Trophoblast cell (in vitro differentiated cells and primary cell): ENCODE measurements at regions not wholly inside any gene's neighbourhood (a gene's known extent, or its start where the extent isn't known, plus 50 kb on each side); places are given as distances from the start of the nearest gene placed in this dataset.

Experiments used
- DNase-seq, 2 donors: peaks; one replicate each; pipeline ENCODE4 v3.0.0-alpha.2; 2016
- H2AFZ ChIP-seq: 2 replicates; pipeline ENCODE4 v1.6.1; 2013; ENCODE audit warnings: low read length, moderate library complexity, mild to moderate bottlenecking; ENCODE audit not compliant: insufficient read depth, poor library complexity
- H2AK5ac ChIP-seq: 2 replicates; pipeline ENCODE4 v1.6.1; 2013; ENCODE audit warnings: mild to moderate bottlenecking, low read length
- H2BK120ac ChIP-seq: 2 replicates; pipeline ENCODE4 v1.6.1; 2013; ENCODE audit warnings: low read length, mild to moderate bottlenecking, moderate library complexity; ENCODE audit not compliant: insufficient read depth, poor library complexity
- H2BK12ac ChIP-seq: 2 replicates; pipeline ENCODE4 v1.6.1; 2013; ENCODE audit warnings: mild to moderate bottlenecking, low read length, moderate library complexity
- H2BK5ac ChIP-seq: 2 replicates; pipeline ENCODE4 v1.6.1; 2013; ENCODE audit warnings: low read length, low read depth, moderate library complexity, mild to moderate bottlenecking; ENCODE audit not compliant: poor library complexity
- H3K14ac ChIP-seq: 2 replicates; pipeline ENCODE4 v1.6.1; 2013; ENCODE audit warnings: mild to moderate bottlenecking, low read length
- H3K18ac ChIP-seq: 2 replicates; pipeline ENCODE4 v1.6.1; 2013; ENCODE audit warnings: mild to moderate bottlenecking, low read length
- H3K23ac ChIP-seq: 2 replicates; pipeline ENCODE4 v1.6.1; 2013; ENCODE audit warnings: low read length
- H3K27ac ChIP-seq: 2 replicates; pipeline ENCODE4 v1.5.1; 2013; ENCODE audit warnings: low read depth, mild to moderate bottlenecking, inconsistent platforms, low read length, moderate library complexity
- H3K27me3 ChIP-seq: 2 replicates; pipeline ENCODE4 v1.6.1; 2013; ENCODE audit warnings: inconsistent platforms, mild to moderate bottlenecking, low read length, moderate library complexity; ENCODE audit not compliant: insufficient read depth
- H3K36me3 ChIP-seq, 2 experiments: 1 replicate in 1 of 2; 2 replicates in 1 of 2; pipeline ENCODE4 v1.6.1; 2013; ENCODE audit warnings: low read length in 2 of 2, mild to moderate bottlenecking in 2 of 2, moderate library complexity in 1 of 2; ENCODE audit not compliant: insufficient read depth in 2 of 2, control insufficient read depth in 1 of 2
- H3K4ac ChIP-seq: 2 replicates; pipeline ENCODE4 v1.6.1; 2013; ENCODE audit warnings: low read depth, mild to moderate bottlenecking, low read length, moderate library complexity
- H3K4me1 ChIP-seq, 2 experiments: 1 replicate in 1 of 2; 2 replicates in 1 of 2; pipeline ENCODE4 v1.6.1; 2013; ENCODE audit warnings: low read length in 2 of 2, mild to moderate bottlenecking in 2 of 2, moderate library complexity in 1 of 2; ENCODE audit not compliant: insufficient read depth in 2 of 2, control insufficient read depth in 1 of 2
- H3K4me2 ChIP-seq: 2 replicates; pipeline ENCODE4 v1.6.1; 2013; ENCODE audit warnings: inconsistent platforms, mild to moderate bottlenecking, low read length, moderate library complexity
- H3K4me3 ChIP-seq: 2 replicates; pipeline ENCODE4 v1.5.1; 2013; ENCODE audit warnings: mild to moderate bottlenecking, low read depth, low read length, inconsistent platforms
- H3K79me1 ChIP-seq: one replicate; pipeline ENCODE4 v1.6.1; 2013; ENCODE audit warnings: low read length
- H3K79me2 ChIP-seq: 2 replicates; pipeline ENCODE4 v1.6.1; 2013; ENCODE audit warnings: low read length, mild to moderate bottlenecking; ENCODE audit not compliant: control insufficient read depth, insufficient read depth, poor library complexity
- H3K9ac ChIP-seq: 2 replicates; pipeline ENCODE4 v1.6.1; 2013; ENCODE audit warnings: mild to moderate bottlenecking, low read length
- H3K9me3 ChIP-seq: 2 replicates; pipeline ENCODE4 v1.6.1; 2013; ENCODE audit warnings: low read depth, mild to moderate bottlenecking, control low read depth, inconsistent platforms, low read length; ENCODE audit not compliant: insufficient read depth
- H4K12ac ChIP-seq: 2 replicates; pipeline ENCODE4 v1.6.1; 2013; ENCODE audit warnings: low read depth, mild to moderate bottlenecking, low read length, moderate library complexity
- H4K8ac ChIP-seq: 2 replicates; pipeline ENCODE4 v1.6.1; 2013; ENCODE audit warnings: low read depth, mild to moderate bottlenecking, low read length, moderate library complexity
- H4K91ac ChIP-seq: one replicate; pipeline ENCODE4 v1.6.1; 2013; ENCODE audit warnings: low read depth, mild to moderate bottlenecking, low read length, moderate library complexity
- WGBS: extraction: QIAGEN DNeasy Blood & Tissue Kit; methylation state at CpG from one replicate; pipeline ENCODE4 v1.1.7; 2013; ENCODE audit warnings: missing lambda C conversion rate; ENCODE audit not compliant: insufficient read length, insufficient coverage; ENCODE audit errors: extremely low coverage; 5-methylcytosine and 5-hydroxymethylcytosine counted together

DNA sequence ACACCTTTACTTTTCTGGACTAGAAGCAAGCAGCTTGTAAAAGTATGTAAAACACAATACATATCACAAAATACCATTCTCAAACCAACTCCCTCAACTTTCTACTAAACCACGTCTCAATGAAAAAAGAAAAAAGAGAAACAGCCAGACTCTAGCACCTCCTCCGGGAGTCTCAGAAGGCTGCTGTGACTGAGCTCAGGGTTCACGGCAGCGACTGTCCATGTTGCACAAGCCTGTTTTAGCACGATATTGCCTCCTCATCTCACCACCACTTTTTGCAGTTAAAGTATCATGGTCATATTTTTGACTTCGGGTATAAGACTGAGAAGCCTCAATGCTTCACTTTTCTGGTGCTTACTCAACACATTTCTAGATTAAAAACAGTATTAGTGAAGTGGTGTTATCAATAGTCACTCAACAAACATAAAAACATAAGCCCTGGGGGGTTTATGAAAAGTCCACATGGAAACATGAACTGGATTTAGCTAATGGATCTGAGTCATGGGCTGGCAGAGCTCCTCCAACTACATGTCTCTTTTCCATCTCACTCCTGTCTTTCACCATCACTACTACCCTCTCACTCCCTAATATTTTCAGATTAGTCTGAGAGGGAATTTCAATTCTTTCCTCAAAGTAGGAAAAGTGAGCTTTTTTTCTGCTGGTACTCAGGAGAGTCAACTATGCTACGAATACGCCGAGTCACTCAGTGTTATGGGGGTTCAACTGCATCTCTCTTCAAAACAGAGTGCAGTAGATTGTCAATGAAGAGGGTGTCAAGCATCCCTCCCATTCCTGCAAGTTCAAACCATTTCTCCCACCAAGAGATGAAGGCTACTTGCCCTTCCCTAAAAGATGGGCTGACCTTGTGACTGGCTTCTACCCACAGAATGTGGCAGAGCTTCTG lies 113.7 kb downstream of the OSR1 start:
- H2BK12ac ChIP-seq: no peak overlapping the region
- H4K12ac ChIP-seq: no peak overlapping the region
- WGBS: 100% methylated on average over 1 of the region's 9 CpGs
- H3K14ac ChIP-seq: no peak overlapping the region
- no peak for DNase-seq
- H3K27me3 ChIP-seq: no peaks in the 10 kb centered on the region
- no peak overlapping the region for H3K4me3 ChIP-seq
- H3K79me1 ChIP-seq: no peaks in the 10 kb centered on the region
- no peaks in the 10 kb centered on the region for H3K36me3 ChIP-seq
- no peak overlapping the region for H2BK5ac ChIP-seq
- H2AK5ac ChIP-seq: no peak overlapping the region
- peaks cover 2% of the 10 kb centered on the region for H3K9me3 ChIP-seq
- no peak overlapping the region for H2BK120ac ChIP-seq
- no peak overlapping the region for H3K9ac ChIP-seq
- H3K27ac ChIP-seq: no peak overlapping the region
- H4K8ac ChIP-seq: no peak overlapping the region
- no peak overlapping the region for H3K4ac ChIP-seq
- H3K4me2 ChIP-seq: no peak overlapping the region
- no peak overlapping the region for H3K18ac ChIP-seq
- H2AFZ ChIP-seq: no peak overlapping the region
- H3K23ac ChIP-seq: no peak overlapping the region
- no peaks in the 10 kb centered on the region for H3K4me1 ChIP-seq
- H4K91ac ChIP-seq: no peak overlapping the region
- H3K79me2 ChIP-seq: no peaks in the 10 kb centered on the region

DNA sequence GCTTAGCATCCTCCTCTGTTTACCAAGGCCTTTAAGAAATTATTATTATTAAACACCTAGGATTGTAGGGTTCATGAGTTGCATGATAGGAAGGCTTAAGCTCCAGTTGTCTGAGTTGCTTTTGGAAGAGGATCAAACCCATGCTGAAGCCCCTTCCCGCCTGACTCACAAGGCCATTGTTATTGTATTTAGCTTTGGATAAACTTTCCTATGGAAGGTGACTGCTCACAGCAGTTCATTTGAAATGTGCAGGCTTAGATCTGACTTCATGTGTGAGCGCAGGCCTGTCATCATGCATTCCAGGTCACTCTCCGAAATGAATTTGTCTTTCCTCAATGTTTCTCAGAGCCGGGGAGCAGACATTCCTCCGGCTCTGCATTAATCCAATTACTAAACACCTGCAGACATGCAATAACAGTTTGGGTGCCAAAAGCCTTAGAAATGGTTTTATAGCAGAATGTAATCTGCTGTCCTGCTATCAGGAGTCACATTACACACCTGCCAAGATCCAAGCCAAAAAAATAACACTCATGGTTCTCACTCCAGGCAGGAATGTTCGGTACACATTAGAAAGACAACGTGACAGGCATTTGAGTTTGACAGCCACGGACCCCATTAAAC lies 119.9 kb downstream of the OSR1 start:
- H2AK5ac ChIP-seq: no peak overlapping the region
- WGBS: no CpG with 5 or more reads among the region's 8 CpGs

DNA sequence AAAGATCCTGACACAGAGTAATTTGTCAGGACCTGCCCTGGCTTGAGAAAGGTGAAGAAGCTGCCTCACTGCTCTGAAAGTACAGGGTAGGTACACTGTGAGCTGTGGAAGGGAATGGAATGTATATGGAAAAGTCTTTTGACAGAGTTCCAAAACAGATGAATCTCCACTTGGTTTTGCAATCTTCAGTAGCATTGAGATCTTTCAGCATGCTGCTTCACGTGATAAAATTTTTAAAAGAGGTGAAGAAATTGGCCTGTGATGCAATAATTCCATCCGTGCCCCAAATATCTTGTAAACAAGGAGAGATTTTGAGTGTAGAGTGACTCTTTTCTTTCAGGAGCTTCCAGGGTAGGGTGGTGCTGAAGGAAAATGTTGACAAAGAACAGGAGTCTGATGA lies 123.1 kb downstream of the OSR1 start:
- peak; percentile 6 to 81 for DNase-seq
- no peak overlapping the region for H3K23ac ChIP-seq
- no peak overlapping the region for H2AK5ac ChIP-seq
- H3K79me2 ChIP-seq: no peaks in the 10 kb centered on the region
- no peak overlapping the region for H4K91ac ChIP-seq
- H3K14ac ChIP-seq: no peak overlapping the region
- no peaks in the 10 kb centered on the region for H3K36me3 ChIP-seq
- H3K4me3 ChIP-seq: no peak overlapping the region
- no peaks in the 10 kb centered on the region for H3K9me3 ChIP-seq
- no peak overlapping the region for H4K8ac ChIP-seq
- no CpG with 5 or more reads among the region's 2 CpGs for WGBS
- H3K4ac ChIP-seq: no peak overlapping the region
- H3K27me3 ChIP-seq: no peaks in the 10 kb centered on the region
- no peak overlapping the region for H4K12ac ChIP-seq
- H3K18ac ChIP-seq: no peak overlapping the region
- H2BK5ac ChIP-seq: no peak overlapping the region
- no peak overlapping the region for H3K4me2 ChIP-seq
- no peaks in the 10 kb centered on the region for H3K79me1 ChIP-seq
- no peaks in the 10 kb centered on the region for H3K4me1 ChIP-seq
- H2BK12ac ChIP-seq: no peak overlapping the region
- no peak overlapping the region for H2AFZ ChIP-seq
- H3K9ac ChIP-seq: no peak overlapping the region
- H2BK120ac ChIP-seq: no peak overlapping the region
- no peak overlapping the region for H3K27ac ChIP-seq

More for the DNA sequence above, 119.9 kb downstream of the OSR1 start:
- no peaks in the 10 kb centered on the region for H3K79me1 ChIP-seq
- no peaks in the 10 kb centered on the region for H3K4me1 ChIP-seq
- H3K9me3 ChIP-seq: no peaks in the 10 kb centered on the region
- DNase-seq: no peak
- no peaks in the 10 kb centered on the region for H3K36me3 ChIP-seq
- no peak overlapping the region for H3K18ac ChIP-seq
- no peak overlapping the region for H3K27ac ChIP-seq
- H3K14ac ChIP-seq: no peak overlapping the region
- H4K8ac ChIP-seq: no peak overlapping the region
- no peak overlapping the region for H3K23ac ChIP-seq
- no peak overlapping the region for H3K4me3 ChIP-seq
- no peak overlapping the region for H2BK120ac ChIP-seq
- H2AFZ ChIP-seq: no peak overlapping the region
- H3K4ac ChIP-seq: no peak overlapping the region
- H2BK5ac ChIP-seq: no peak overlapping the region
- no peak overlapping the region for H3K4me2 ChIP-seq
- H4K91ac ChIP-seq: no peak overlapping the region
- H3K79me2 ChIP-seq: no peaks in the 10 kb centered on the region
- no peak overlapping the region for H2BK12ac ChIP-seq
- H3K27me3 ChIP-seq: no peaks in the 10 kb centered on the region
- no peak overlapping the region for H3K9ac ChIP-seq
- H4K12ac ChIP-seq: no peak overlapping the region

DNA sequence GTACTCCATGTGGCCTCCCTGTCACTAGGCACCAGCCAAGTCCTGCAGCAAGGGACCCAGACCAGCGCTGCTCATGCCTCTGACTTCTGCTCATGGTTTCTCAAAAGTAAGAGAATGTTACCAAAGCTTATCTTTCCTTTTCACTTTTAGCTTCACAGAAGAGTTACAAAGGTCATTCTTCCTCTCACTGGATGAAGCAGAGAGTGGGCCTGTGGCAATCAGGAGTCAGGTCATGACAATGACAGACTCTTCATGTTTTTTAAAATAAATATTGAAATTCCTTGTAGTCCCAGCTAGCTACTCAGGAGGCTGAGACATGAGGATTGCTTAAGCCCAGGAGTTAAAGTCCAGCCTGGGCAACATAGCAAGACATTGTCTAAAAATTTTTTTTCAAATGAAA lies 126.1 kb downstream of the OSR1 start:
- Histone ChIP-seq H3K4me2 (no peak overlapping the region), H3K4me1 (peaks cover 0 to 5% of the 10 kb centered on the region in 2 experiments)

More for the DNA sequence above, 126.1 kb downstream of the OSR1 start:
- H3K18ac ChIP-seq: no peak overlapping the region
- WGBS: no CpG with 5 or more reads among the region's 1 CpG
- no peak overlapping the region for H2AFZ ChIP-seq
- H3K23ac ChIP-seq: no peak overlapping the region
- no peak overlapping the region for H3K4ac ChIP-seq
- no peak overlapping the region for H3K14ac ChIP-seq
- no peak overlapping the region for H4K8ac ChIP-seq
- H2BK5ac ChIP-seq: no peak overlapping the region
- no peak overlapping the region for H3K4me3 ChIP-seq
- H2BK12ac ChIP-seq: no peak overlapping the region
- H3K9ac ChIP-seq: no peak overlapping the region
- H3K9me3 ChIP-seq: no peaks in the 10 kb centered on the region
- no peaks in the 10 kb centered on the region for H3K79me2 ChIP-seq
- no peak for DNase-seq
- no peaks in the 10 kb centered on the region for H3K27me3 ChIP-seq
- no peaks in the 10 kb centered on the region for H3K79me1 ChIP-seq
- H2BK120ac ChIP-seq: no peak overlapping the region
- H4K12ac ChIP-seq: no peak overlapping the region
- H3K36me3 ChIP-seq: no peaks in the 10 kb centered on the region
- no peak overlapping the region for H4K91ac ChIP-seq
- no peak overlapping the region for H2AK5ac ChIP-seq
- no peak overlapping the region for H3K27ac ChIP-seq
